ENCODE measurements at regions not wholly inside any gene's neighbourhood (a gene's known extent, or its start where the extent isn't known, plus 50 kb on each side); places are given as distances from the start of the nearest gene placed in this dataset.

DNA sequence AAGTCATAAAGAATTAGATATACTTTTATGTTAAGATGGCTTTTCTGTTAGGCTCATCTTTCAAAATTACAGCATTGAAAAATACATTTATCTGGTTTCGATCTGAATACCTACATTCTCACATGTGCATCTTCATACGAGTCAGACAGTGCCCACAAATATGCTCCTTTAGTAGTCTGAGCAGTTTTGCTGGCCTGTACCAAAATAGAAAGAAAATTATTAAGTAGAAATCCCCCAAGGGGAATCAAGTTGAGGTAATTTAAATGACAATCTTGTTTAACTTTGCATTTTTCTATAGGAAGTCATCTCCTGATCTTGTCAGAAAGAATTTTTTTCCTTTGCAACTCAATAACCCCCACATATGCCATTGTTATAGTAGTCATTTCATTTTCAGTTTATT lies 287.4 kb upstream of the SEMA3D start:
- no peak overlapping the region for H3K4me3 ChIP-seq (ENCODE audit: low read depth in 1 of 3, low read length in 3 of 3)
- peaks cover 0 to 3% (median 0%) of the 10 kb centered on the region in 4 donors for H3K27me3 ChIP-seq (ENCODE audit: control insufficient read depth in 4 of 4, insufficient read depth in 4 of 4, low read length in 3 of 4)
- no peaks in the 10 kb centered on the region for H3K9me3 ChIP-seq (ENCODE audit: control insufficient read depth in 4 of 4, low read length in 3 of 4)
- H3K9ac ChIP-seq (ENCODE audit: low read depth in 1 of 2, low read length in 2 of 2), result no peak overlapping the region
- H3K36me3 ChIP-seq (ENCODE audit: control insufficient read depth in 4 of 4, insufficient read depth in 3 of 4, low read depth in 1 of 4, low read length in 3 of 4), result no peaks in the 10 kb centered on the region
- no peak overlapping the region for H3K27ac ChIP-seq (ENCODE audit: low read depth in 1 of 2, low read length in 2 of 2)
- H3K4me1 ChIP-seq (ENCODE audit: control insufficient read depth in 4 of 4, insufficient read depth in 4 of 4, low read length in 3 of 4), result no peaks in the 10 kb centered on the region
- 79% methylated on average over 2 of the region's 2 CpGs for WGBS
- DNase-seq (ENCODE audit: low spot score), result no peak
- no peak for TF ChIP-seq HNF4G (IDR thresholded peaks at IDR 0.05)
- TF ChIP-seq FOXA2 (IDR thresholded peaks at IDR 0.05), result no peak
- no peak for TF ChIP-seq SP1 (IDR thresholded peaks at IDR 0.05)
- TF ChIP-seq REST (IDR thresholded peaks at IDR 0.05), result no peak
- no peak for TF ChIP-seq MAX (IDR thresholded peaks at IDR 0.05)
- TF ChIP-seq YY1 (IDR thresholded peaks at IDR 0.05), result no peak
- TF ChIP-seq CTCF (IDR thresholded peaks at IDR 0.05; ENCODE audit: low read depth, low read length, missing input control), result no peak
- no peak for TF ChIP-seq RAD21 (IDR thresholded peaks at IDR 0.05)

- Histone ChIP-seq H3K27me3 (ENCODE audit: control insufficient read depth in 4 of 4, insufficient read depth in 4 of 4, low read length in 3 of 4) (peaks cover 0 to 3% (median 0%) of the 10 kb centered on the region in 4 donors), H3K4me1 (ENCODE audit: control insufficient read depth in 4 of 4, insufficient read depth in 4 of 4, low read length in 3 of 4) (no peaks in the 10 kb centered on the region), H3K4me3 (ENCODE audit: low read depth in 1 of 3, low read length in 3 of 3) (no peak overlapping the region), H3K27ac (ENCODE audit: low read depth in 1 of 2, low read length in 2 of 2) (no peak overlapping the region), H3K9ac (ENCODE audit: low read depth in 1 of 2, low read length in 2 of 2) (no peak overlapping the region), H3K9me3 (ENCODE audit: control insufficient read depth in 4 of 4, low read length in 3 of 4) (no peaks in the 10 kb centered on the region), H3K36me3 (ENCODE audit: control insufficient read depth in 4 of 4, insufficient read depth in 3 of 4, low read depth in 1 of 4, low read length in 3 of 4) (no peaks in the 10 kb centered on the region)
- no peak for DNase-seq (ENCODE audit: low spot score)
- TF ChIP-seq HNF4G (IDR thresholded peaks at IDR 0.05), result no peak
- TF ChIP-seq REST (IDR thresholded peaks at IDR 0.05), result no peak
- TF ChIP-seq RXRA (IDR thresholded peaks at IDR 0.05), result no peak
- TF ChIP-seq YY1 (IDR thresholded peaks at IDR 0.05), result no peak
- TF ChIP-seq TAF1 (conservative IDR thresholded peaks at IDR 0.05), result no peak
- no peak for TF ChIP-seq MAX (IDR thresholded peaks at IDR 0.05)
- no peak for TF ChIP-seq CTCF (IDR thresholded peaks at IDR 0.05; ENCODE audit: low read depth, low read length, missing input control)
- TF ChIP-seq GABPA (IDR thresholded peaks at IDR 0.05 in 1 of 2, conservative IDR thresholded peaks at IDR 0.05 in 1 of 2), result no peak
- TF ChIP-seq JUND (IDR thresholded peaks at IDR 0.05), result no peak
- no peak for TF ChIP-seq RAD21 (IDR thresholded peaks at IDR 0.05)
- WGBS, result 55% methylated on average over 3 of the region's 3 CpGs
Measured at GRCh38 chr7:85471740-85472139, 284.9 kb upstream of the SEMA3D start.

Data from liver (tissue), 8 donors.